GM18858 (cell line): ENCODE measurements at regions not wholly inside any gene's neighbourhood (a gene's known extent, or its start where the extent isn't known, plus 50 kb on each side); places are given as distances from the start of the nearest gene placed in this dataset.

ENCODE experiments used
- ATAC-seq: cut with Tn5 transposase; IDR thresholded peaks from one replicate; pipeline ENCODE4 v1.9.1; 2021; ENCODE audit not compliant: unreplicated experiment

DNA sequence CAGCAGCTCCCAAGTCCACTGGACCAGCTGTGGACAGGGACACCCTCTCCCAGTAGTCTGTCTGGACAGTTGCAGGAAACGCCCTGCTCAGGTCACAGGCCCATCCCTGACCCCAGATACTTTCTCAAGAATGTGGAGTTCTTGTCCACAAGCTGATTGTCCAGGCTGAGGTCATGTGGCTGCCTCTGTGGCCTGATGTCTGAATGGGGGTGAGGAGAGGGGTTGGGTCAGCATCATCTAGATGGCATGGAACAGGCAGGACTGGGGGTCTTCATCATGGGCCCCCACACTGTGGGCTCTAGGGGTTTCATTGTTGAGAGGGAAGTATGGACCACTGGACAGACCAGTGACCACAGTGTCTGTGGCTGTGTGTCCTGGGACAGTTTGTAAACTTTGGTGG lies 1015.0 kb downstream of the TBC1D22A start:
- no peak for ATAC-seq

DNA sequence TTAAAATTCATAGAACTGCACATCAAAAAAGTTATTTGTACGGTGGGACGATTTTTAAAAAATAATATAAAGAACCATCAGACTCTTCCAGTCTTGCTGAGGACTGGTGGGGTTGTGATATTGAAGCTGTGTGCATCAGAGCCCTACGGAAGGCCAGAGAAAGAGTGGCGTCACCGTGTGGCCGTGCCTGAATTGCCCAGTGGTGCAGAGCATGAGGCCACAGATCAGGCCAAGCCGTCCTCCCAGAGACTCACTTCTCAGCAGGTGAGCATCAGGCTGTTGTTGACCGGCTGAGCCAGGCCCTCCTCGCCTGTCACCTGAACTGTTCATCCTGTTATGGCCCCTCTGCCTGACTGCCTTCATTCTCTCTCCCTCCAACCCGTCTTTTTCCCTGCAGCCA lies 1013.9 kb downstream of the TBC1D22A start:
- no peak for ATAC-seq

DNA sequence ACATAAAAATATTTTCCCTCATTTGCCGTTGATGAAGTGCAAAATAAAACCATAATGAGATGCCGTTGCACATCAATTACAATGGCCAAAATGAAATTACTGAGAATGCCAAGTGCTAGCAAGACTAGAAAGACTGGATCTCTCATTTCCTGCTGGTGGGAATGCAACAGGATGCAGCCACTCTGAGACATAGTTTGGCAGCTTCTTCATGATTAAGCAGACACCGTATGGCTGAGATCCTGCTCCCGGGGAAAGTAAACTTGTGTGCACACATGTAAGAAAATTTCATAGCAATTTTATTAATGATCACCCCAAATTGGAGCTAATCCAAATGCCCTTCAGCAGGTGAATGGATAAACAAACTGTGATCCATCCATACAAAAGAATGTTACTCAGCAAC lies 1013.2 kb downstream of the TBC1D22A start:
- no peak for ATAC-seq

DNA sequence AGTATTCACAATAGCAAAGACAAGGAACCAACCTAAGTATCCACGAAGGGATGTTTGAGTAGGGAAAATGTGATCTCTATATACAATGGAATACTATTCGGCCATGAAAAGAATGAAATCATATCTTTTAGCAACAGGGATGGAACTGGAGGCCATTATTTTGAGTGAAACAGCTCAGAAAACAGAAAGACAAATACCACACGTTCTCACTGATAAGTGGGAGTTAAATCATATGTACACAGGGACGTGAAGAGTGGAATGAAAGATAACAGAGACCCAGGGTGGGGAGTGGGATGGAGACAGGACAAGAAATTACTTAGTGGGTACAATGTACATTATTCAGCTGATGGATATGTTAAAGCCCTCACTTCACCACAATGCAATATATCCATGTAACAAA lies 1012.7 kb downstream of the TBC1D22A start:
- no peak for ATAC-seq

DNA sequence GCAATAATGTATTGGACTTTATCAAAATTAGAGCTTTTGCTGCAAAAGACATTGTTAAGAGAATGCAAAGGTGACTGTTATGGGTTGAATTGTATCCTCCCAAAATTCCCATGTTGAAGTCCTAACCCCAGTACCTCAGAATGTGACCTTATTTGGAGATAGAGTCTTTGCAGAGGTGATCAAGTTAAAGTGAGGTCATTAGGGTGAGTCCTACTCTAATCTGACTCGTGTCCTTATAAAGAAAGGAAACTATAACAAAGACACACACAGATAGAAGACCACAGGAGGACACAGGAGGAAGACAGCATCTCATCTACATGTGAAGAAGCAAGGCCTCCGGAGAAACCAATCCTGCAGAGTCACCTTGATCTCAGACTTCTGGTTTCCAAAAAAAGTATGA lies 1011.2 kb downstream of the TBC1D22A start:
- ATAC-seq: no peak

DNA sequence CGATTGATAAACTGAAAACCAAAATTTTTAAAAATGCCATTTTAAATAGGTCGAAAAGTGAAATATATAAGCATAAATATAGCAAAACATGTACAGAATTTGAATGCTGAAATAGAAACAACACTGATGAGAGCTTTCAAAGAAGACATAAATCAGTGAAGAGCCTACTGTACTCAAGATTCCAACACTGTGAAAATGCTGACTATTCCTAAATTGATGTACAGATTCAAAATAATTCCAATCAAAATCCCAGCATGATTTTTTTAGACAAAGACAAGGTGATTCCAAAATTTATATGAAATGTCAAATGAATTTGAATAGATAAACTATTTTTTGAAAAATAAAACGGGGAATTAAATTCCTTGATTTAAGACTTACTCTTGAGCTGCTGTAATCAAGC lies 1010.4 kb downstream of the TBC1D22A start:
- ATAC-seq: no peak

DNA sequence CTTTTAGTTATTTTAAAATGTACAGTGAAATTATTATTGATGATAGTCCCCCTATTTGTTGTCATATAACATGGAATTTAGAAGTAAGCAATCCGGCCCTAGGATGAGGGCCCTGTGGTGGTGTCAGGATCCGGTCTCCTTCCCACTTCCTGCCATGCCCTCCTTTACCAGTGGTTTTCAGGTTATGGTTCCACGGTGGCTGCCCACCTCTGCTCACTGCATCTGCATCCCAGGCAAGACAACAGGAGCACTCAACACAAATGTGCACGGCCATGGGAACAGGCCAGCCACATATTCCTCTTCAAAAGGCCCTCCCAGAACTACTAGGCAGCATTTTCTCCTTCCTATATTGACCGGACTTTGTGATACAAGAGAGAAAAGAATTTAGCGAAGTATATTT lies 1007.2 kb downstream of the TBC1D22A start:
- ATAC-seq: no peak

DNA sequence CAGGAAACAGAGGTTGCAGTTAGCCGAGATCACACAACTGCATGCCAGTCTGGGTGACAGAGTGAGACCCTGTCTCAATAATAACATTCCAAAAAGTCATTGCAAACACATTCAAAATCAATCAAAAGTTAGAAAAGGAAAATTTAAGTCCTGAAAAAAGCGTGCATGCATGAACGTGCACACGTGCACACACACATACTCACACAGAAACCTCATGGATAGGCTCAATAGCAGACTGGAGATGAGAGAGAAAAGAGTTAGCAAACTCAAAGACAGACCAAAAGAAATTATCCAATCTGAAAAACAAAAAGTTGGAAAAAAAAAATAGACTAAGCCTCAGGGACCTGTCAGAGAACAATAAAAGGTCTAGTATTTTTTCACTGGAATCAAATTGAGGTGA lies 1005.6 kb downstream of the TBC1D22A start:
- ATAC-seq: no peak

DNA sequence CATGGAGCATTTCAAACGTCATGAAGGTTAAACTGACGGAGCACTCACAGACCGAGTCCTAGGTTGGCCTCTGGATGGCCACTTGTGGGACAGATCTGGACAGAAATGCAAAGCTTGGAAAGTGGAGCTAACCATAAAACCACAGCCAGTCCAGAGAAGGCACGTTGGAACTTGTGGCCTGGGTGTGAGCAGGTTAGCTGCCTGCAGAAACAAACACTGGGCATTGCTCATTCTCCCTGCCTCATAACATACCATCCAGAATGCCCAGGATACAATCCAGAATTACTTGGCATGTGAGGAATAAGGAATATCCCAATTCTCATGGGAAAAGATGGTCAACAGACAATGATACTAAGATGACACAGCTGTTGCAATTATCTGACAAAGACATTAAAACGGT lies 1005.0 kb downstream of the TBC1D22A start:
- no peak for ATAC-seq

DNA sequence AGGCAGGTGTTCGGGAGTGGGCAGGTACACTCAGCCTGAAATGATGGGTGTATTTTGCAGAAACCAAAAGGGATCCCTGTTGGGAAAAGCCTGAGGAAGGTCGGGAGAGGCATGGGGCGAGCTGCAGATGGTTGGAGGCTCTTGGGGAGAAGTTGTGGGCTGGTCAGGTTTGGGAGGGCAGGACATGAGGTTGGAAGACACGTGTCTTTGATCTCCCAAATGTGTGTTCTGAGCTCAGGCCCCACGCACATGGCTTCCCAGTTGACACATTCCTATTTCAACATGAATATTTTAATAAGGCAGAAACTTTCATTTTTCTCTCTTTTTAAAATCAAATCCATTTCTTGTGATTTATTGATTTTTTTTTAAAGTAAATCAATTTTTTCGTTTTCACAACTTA lies 1003.3 kb downstream of the TBC1D22A start:
- ATAC-seq: no peak

DNA sequence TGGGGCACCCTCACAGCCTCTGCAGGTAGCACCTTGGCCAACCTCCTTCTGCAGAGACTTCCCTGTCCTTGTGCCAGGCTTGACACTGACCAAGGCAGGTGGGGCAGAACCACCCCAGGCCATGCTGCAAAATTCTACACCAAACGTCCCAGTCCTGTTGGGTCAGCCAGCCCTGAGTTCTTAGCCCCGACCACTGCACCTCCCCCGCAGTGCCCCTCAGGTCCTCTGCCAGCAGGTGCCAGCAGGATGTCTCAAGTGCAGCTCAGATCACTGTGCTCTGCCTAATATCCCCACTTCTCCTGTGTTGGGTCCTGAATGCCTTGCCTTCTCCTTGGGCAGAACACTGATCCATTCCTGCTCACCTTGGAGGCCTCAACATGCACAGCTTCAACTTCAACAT lies 999.7 kb downstream of the TBC1D22A start:
- ATAC-seq: no peak

DNA sequence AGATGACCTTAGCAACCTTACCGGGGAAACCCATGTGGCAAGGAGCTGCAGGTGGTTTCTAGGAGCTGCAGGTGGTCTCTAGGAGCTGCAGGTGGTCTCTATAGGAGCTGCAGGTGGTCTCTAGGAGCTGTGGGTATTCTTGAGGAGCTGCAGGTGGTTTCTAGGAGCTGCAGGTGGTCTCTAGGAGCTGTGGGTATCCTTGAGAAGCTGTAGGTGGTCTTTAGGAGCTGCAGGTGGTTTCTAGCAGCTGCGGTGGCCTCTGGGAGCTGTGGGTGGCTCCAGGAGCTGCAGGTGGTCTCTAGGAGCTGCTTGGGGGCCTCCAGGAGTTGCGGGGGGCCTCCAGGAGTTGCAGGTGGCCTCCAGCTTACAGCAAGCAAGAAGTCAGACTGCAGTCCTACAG lies 997.5 kb downstream of the TBC1D22A start:
- ATAC-seq: no peak

DNA sequence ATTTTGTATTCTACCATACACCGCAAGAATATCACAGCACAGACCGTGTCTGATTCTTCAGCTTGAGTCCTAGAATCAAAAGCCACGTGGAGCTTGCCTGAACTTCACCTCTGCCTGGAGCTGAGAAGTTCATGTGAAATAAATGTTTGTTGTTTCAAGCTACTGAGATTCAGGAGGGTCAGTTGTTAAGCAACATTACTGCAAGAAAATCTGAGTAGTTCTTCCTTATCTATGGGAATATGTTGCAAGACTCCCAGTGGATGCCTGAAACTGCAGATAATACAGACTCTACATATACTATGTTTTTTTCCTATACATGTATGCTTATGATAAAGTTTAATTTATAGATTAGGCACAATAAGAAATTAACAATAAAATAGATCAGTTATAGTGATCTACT lies 995.3 kb downstream of the TBC1D22A start:
- no peak for ATAC-seq

DNA sequence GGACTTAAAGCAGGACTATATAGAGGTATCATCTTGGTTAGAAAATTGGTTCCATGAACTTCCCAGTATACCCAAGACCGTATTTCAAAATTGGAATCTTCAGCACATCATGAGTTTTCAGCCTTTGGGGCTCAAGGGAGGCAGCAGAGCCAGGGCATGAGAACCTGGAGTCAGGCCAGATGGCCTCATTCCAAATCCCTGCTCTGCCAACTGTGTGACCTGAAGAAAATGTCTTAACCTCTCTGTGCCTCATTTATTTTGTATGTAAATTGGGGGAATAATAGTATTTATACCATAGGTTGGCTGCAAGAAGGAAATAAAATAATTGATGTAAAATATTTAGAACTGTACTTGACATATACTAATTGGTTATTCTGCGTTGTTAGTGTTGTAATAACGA lies 987.6 kb downstream of the TBC1D22A start:
- ATAC-seq: no peak

DNA sequence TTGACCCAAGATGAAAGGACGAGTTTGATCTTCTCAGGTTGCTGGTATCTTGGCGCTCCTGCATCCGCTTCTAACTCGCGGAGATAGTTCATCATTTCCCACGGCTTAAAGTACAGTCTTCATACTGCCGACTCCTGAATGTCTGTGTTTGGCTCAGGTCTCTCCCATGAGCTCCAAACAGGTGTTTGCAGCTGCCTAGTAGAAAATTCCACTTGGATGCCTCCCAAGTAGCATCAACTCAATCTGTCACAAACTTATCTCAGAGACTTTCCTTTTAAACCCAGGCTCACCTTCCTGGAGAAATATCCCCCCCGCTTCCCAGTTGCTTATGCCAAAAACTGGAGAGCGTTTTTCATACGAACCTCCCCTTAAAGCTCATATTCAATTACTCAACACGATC lies 986.5 kb downstream of the TBC1D22A start:
- no peak for ATAC-seq

DNA sequence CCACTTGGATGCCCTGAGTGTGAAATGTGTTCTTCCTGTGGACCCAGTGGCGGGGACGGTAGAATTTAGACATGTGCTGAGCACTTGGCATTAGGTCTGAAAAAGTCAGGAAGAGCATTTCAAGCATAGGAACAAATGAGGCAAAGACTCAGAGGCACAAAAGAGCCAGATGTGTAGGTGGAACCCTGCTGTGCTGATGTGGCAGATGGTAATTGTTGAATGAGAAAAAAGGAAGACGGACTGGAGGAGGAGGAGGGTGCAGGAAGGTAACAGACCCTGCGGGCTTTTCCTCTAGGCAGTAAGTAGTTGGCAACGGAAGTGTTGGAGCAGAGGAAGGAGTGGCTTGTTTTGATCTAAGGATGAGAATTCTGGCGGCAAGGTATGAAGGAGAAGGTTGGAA lies 985.8 kb downstream of the TBC1D22A start:
- no peak for ATAC-seq

DNA sequence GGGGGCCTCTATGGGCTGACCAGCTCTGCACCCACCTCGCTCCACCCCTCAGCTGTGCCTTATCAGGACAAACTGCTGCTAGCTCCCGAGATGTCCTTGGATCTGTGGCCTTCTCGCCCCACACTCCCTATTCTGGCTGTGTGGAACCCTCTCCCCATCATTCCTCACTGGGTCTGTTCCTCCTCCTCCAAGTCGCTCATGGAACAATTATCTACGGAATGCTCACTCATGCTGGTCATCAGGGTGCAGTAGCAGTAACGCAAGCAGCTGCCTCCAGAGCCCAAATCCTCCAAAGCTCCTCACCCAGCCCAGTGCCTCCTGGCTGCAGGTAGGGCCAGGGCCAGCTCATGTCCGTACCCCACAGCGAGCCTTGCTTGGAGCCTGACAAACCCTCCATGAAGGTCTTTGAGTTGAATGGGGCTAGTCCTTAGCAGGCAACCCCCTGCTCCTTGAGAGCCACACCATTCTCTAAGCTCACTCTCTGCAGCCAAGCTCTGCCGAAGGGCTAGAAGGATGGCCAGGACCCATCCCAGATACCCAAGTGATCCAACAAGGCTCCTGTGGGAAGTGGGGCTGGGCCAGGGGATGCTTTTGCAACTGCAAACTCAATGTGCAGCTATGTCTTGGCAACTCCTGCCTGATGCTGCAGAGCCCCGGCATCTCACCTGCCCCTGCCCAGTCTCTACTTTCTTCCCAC lies 977.8 kb downstream of the TBC1D22A start:
- ATAC-seq: no peak

DNA sequence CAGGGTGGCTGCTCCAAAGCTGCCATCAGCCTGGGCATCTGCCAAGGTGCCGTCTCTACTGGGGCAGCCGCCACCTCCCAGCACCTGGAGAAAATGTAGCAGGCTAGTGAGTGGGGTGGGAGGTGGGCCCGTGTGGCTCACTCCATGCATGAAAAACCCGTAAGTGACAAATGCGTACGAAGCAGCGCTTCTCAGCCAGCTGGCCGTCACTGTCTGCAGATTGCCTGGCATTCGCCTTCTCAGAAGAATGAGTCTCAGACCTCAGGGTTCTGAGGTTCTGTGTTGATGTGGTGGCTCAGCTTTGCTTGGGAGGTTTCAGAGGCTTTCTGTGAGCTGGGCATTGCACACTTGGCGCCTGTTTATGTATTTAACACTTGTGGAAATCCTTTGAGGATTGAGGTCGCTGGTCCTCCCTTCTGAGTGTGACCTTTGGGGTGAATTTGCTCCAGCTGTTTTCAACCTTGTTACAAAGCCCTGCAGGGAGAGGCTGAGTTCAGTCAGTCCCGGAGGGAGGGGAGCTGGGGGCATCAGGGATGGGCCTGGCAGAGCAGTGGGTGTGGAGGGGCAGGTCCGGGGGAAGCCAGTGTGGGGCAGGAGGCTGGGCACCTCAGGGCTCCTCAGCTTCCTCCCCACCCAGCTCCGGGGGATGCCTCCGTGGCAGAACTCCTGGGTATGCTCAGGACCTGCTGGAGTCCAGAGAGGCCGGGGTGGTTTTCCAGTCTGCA lies 977.0 kb downstream of the TBC1D22A start:
- no peak for ATAC-seq

DNA sequence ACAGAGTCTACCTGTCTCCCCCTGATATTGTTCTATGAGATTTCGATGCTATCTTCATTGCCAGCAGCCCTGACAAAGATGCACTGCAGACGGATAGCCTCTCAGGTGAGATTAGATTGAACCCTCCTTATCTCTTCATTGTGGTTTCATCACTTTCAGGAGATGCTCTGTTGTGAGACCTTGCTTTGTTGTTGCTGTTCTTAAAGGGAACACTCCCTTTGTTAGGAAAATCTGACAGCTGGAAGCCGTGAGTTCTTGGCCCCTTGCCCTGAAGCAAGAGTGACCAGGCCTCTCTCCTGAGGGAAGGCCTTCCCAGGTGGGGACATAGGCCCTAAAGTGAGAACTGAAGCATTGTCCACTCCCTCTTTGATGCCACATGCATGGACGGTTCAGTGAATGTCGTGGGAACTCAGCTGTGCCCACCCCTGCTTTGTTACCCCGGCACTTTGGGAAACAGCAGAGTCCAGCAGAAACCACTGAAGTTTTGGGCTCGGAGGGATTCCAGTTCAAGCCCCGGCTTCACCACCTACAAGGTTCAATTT lies 976.1 kb downstream of the TBC1D22A start:
- no peak for ATAC-seq

DNA sequence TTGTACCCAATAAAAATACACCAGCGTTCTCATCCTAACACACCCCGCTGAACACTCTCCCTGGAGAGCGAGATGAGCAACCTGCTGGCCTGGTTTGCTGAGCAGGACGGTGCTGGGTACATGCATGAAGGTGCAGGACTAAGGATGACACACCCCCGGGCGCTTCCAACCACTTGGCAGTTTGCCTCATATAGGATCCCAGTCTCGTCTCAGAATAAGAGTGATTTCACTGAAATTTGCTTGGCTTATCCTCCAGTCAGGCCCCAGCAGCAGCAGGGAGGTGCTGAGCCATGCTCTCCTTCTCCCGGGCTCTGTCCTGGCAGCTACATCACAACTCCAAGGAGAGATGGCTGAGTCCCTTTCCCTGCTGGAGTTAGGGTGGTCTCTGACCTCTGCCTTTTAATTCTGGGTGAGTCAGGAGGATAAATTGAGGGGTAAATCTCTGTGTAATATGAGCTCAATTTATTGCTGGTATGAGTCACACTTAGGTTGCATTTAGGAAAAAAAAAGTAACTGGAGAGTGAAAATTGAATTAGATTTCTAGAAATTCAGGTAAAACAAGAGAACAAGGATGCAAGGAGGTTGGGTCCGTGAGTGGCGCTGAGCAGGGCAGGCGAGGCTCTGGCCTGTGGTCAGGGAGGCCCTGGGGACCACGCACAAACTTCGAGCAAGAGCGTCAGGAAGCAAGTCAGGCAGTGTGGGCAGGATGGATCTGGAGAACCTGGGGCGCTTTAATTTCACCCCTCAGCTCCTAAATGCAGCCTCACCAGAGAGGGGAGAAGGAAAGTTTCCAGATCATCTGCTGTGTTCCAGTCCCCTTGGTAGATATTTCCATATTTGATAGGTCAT lies 974.0 kb downstream of the TBC1D22A start:
- no peak for ATAC-seq

DNA sequence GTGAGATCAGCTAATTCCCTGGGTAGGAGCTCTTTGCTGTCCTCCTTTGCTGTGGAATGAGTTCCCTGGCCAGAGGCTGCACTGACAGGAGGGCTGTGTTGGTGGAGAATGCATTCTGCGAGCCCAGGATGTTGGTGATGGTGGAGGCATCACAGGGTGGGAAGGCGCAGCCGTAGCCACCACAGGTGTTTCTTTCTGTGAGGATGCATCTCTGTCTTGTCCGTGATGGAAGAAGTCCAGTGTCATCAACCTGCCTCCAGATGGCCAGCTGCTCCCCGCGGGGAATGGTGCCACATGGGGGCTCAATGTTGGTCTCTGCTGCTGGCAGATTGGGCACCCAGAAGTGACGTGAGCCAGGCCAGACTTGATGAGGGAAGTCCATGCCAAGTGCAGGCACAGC lies 972.1 kb downstream of the TBC1D22A start:
- ATAC-seq: no peak

DNA sequence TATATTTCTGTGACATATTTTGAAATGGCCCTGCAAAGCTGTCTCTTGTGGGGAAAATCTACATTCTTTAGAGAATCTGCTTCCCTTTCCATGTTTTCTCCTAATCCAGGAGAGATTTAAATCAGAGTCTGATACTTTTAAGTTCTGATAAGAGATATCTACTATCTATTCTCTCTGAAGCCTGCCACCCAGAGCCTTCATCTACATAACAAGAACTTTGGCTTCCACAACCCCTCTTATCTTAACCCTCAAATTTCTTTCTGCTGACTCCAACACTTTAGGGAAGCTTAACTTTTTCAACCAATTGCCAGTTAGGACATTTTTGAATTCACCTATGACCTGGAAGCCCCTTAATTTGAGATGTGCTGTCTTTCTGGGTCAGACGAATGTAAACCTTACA lies 965.2 kb downstream of the TBC1D22A start:
- no peak for ATAC-seq
